ENCODE measurements at regions not wholly inside any gene's neighbourhood (a gene's known extent, or its start where the extent isn't known, plus 50 kb on each side); places are given as distances from the start of the nearest gene placed in this dataset.

DNA sequence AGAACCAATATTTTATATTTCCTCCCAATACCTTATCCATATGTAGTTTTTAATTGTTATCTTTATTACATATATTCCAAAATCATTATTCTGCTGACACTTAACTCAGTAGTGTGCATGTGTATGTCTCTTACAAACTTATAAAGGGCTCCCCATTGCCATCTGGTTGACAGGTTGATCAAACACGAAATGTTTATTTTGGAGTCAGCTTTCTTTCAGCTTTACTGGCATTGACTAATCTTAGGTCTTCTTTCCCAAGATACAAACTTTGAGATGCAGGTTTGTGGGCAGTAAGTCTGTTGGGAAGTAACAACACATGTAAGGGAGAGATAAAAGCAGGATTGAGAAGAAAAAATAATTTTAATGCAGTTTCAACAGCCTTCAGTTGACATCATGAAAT lies 716.0 kb upstream of the CHD1 start:
- TF ChIP-seq POLR2A (IDR thresholded peaks at IDR 0.05; ENCODE audit: low read length) (no peak), GATA1 (IDR thresholded peaks at IDR 0.05; ENCODE audit: low read depth, low read length) (no peak)

All from erythroblast (primary cell).